ENCODE measurements at regions not wholly inside any gene's neighbourhood (a gene's known extent, or its start where the extent isn't known, plus 50 kb on each side); places are given as distances from the start of the nearest gene placed in this dataset.

GRCh38 chr19:28221736-28222135 is 991.2 kb downstream of the UQCRFS1 start:
- TF ChIP-seq CTCF (IDR thresholded peaks at IDR 0.05 in 8 of 11, conservative IDR thresholded peaks at IDR 0.05 in 3 of 11) (no peak), POLR2A (IDR thresholded peaks at IDR 0.05) (no peak), POLR2AphosphoS5 (IDR thresholded peaks at IDR 0.05) (no peak)

Measured in spleen (tissue), 7 donors.